ENCODE measurements at regions not wholly inside any gene's neighbourhood (a gene's known extent, or its start where the extent isn't known, plus 50 kb on each side); places are given as distances from the start of the nearest gene placed in this dataset.

GRCh38 chr2:220662431-220662830 is 909.7 kb downstream of the EPHA4 start:
- Histone ChIP-seq H3K4me2 (ENCODE audit: low read length) (no peak overlapping the region), H3K4me3 (ENCODE audit: low read length) (no peak overlapping the region), H3K4me1 (ENCODE audit: control insufficient read depth, insufficient read depth, low read length) (no peaks in the 10 kb centered on the region), H3K9ac (ENCODE audit: low read depth, low read length) (no peak overlapping the region), H3K27me3 (ENCODE audit: control insufficient read depth, insufficient read depth, low read length) (no peaks in the 10 kb centered on the region), H3K36me3 (ENCODE audit: insufficient read depth, low read length) (no peaks in the 10 kb centered on the region), H3K9me3 (replicated peaks; ENCODE audit: low read length) (no peaks in the 10 kb centered on the region)

- Histone ChIP-seq H3K4me1 (ENCODE audit: control insufficient read depth, insufficient read depth, low read length) (no peaks in the 10 kb centered on the region), H3K4me2 (ENCODE audit: low read length) (no peak overlapping the region), H3K9ac (ENCODE audit: low read depth, low read length) (no peak overlapping the region), H3K4me3 (ENCODE audit: low read length) (no peak overlapping the region), H3K9me3 (replicated peaks; ENCODE audit: low read length) (no peaks in the 10 kb centered on the region), H3K36me3 (ENCODE audit: insufficient read depth, low read length) (no peaks in the 10 kb centered on the region), H3K27me3 (ENCODE audit: control insufficient read depth, insufficient read depth, low read length) (no peaks in the 10 kb centered on the region)
Measured at GRCh38 chr2:220663065-220663464, 909.0 kb downstream of the EPHA4 start.

DNA sequence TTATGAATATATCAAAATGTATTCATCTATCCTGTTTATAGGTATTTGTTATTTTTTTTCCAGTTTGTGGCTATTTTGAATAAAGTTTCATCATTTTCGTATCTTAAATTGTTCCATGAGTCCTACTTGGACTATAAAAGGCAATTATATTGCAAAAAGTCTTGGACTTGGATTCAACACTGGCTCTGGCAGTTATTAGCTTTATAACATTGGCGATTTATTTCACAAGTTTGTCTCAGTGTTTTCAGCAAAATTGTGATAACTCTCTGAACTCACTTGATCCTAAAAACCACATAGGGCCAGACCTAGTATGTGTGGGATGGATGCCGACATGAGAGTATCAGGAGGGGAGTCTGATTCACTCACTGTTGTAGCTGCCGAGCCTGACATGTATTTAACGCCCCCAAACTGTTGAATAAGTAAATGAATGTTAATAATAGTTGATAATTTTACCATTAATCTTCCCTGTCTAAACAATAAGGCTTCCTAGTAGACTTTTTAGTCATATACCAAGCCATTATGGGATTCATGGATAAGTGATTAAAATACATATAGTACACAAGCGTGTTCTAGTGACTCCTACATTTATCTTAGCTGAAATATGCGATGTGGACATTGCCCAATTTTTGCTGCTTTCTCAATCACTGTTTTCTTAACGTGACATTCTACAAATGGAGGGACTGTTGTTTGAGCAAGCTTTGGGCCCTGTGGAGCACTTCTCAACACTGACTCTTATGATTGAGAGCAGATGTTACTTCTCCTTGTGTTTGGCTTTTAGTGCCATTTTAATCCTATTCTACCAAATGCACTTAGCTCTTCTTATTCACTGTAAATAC is 907.6 kb downstream of the EPHA4 start:
- Histone ChIP-seq H3K9me3 (replicated peaks; ENCODE audit: low read length) (no peaks in the 10 kb centered on the region), H3K9ac (ENCODE audit: low read depth, low read length) (no peak overlapping the region), H3K4me3 (ENCODE audit: low read length) (no peak overlapping the region), H3K27me3 (ENCODE audit: control insufficient read depth, insufficient read depth, low read length) (no peaks in the 10 kb centered on the region), H3K4me2 (ENCODE audit: low read length) (no peak overlapping the region), H3K4me1 (ENCODE audit: control insufficient read depth, insufficient read depth, low read length) (no peaks in the 10 kb centered on the region), H3K36me3 (ENCODE audit: insufficient read depth, low read length) (no peaks in the 10 kb centered on the region)

DNA sequence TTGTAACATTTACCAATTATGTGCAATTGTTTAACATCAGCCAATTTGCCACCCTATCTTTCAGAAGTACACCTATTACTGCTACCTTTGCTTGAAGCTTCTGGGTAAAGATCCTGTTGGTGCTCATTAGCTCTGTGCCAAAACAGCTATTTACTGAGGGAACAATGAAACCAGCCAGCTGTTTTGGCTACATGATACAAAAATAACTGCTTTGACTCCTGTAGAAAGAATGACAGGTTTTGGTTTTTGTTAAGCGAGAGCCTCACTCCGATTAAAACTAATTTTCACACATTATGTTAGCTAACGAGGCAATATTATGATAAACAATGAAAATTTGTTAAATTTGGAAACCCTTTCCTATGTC is 907.0 kb downstream of the EPHA4 start:
- H3K9me3 ChIP-seq (replicated peaks; ENCODE audit: low read length) = no peaks in the 10 kb centered on the region
- no peak overlapping the region for H3K4me3 ChIP-seq (ENCODE audit: low read length)
- H3K36me3 ChIP-seq (ENCODE audit: insufficient read depth, low read length) = no peaks in the 10 kb centered on the region
- no peak overlapping the region for H3K4me2 ChIP-seq (ENCODE audit: low read length)
- no peak overlapping the region for H3K9ac ChIP-seq (ENCODE audit: low read depth, low read length)
- H3K27me3 ChIP-seq (ENCODE audit: control insufficient read depth, insufficient read depth, low read length) = no peaks in the 10 kb centered on the region
- H3K4me1 ChIP-seq (ENCODE audit: control insufficient read depth, insufficient read depth, low read length) = no peaks in the 10 kb centered on the region

GRCh38 chr2:220669324-220669723 is 902.8 kb downstream of the EPHA4 start:
- Histone ChIP-seq H3K4me2 (ENCODE audit: low read length) (no peak overlapping the region), H3K4me3 (ENCODE audit: low read length) (no peak overlapping the region), H3K4me1 (ENCODE audit: control insufficient read depth, insufficient read depth, low read length) (no peaks in the 10 kb centered on the region), H3K27me3 (ENCODE audit: control insufficient read depth, insufficient read depth, low read length) (no peaks in the 10 kb centered on the region), H3K36me3 (ENCODE audit: insufficient read depth, low read length) (no peaks in the 10 kb centered on the region), H3K9ac (ENCODE audit: low read depth, low read length) (no peak overlapping the region), H3K9me3 (replicated peaks; ENCODE audit: low read length) (no peaks in the 10 kb centered on the region)

DNA sequence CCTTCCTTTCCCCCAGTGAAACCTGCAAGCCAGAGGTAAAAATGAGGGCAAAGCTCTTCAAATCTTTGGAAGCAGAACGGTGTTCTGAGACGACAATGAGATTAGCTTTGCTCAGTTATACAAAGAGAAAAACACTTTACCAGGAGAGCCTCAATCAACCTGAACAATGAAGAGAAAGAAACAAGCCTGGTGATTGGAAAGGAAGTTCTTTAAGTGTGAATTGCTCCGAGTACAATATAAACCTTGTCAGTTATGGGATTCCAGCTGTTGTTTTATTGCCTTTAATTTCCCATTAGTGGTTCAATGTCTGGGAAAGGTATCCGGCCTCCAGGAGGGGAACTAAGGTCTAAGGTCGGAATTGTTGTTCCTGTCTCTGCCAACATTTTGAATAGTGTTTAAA is 901.6 kb downstream of the EPHA4 start:
- H3K4me3 ChIP-seq (ENCODE audit: low read length) = no peak overlapping the region
- H3K4me1 ChIP-seq (ENCODE audit: control insufficient read depth, insufficient read depth, low read length) = no peaks in the 10 kb centered on the region
- H3K9me3 ChIP-seq (replicated peaks; ENCODE audit: low read length) = no peaks in the 10 kb centered on the region
- no peaks in the 10 kb centered on the region for H3K27me3 ChIP-seq (ENCODE audit: control insufficient read depth, insufficient read depth, low read length)
- H3K36me3 ChIP-seq (ENCODE audit: insufficient read depth, low read length) = no peaks in the 10 kb centered on the region
- no peak overlapping the region for H3K4me2 ChIP-seq (ENCODE audit: low read length)
- no peak overlapping the region for H3K9ac ChIP-seq (ENCODE audit: low read depth, low read length)

GRCh38 chr2:220673151-220673874 is 898.8 kb downstream of the EPHA4 start:
- Histone ChIP-seq H3K36me3 (ENCODE audit: insufficient read depth, low read length) (no peaks in the 10 kb centered on the region), H3K9me3 (replicated peaks; ENCODE audit: low read length) (no peaks in the 10 kb centered on the region), H3K27me3 (ENCODE audit: control insufficient read depth, insufficient read depth, low read length) (no peaks in the 10 kb centered on the region), H3K4me3 (ENCODE audit: low read length) (no peak overlapping the region), H3K4me1 (ENCODE audit: control insufficient read depth, insufficient read depth, low read length) (no peaks in the 10 kb centered on the region), H3K9ac (ENCODE audit: low read depth, low read length) (no peak overlapping the region), H3K4me2 (ENCODE audit: low read length) (no peak overlapping the region)

DNA sequence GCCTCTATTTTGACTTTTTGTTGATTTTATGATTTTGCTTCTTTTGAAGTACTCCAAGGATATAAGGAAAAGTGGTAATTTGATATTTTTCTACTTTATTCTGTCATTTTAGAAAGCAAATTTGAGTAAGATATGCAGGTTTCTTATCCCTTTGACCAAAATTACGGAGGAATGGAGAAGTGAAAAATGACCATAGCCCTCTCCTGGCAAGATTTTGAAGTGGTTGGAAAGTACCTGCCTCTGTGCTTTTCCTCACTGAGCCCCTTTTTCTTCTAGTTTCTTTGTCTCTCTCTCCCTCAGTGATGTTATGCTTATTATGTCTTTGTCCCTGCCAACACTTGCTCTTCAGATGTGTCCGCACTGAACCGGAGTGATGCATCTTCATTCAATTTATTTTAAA is 898.1 kb downstream of the EPHA4 start:
- Histone ChIP-seq H3K9me3 (replicated peaks; ENCODE audit: low read length) (no peaks in the 10 kb centered on the region), H3K36me3 (ENCODE audit: insufficient read depth, low read length) (no peaks in the 10 kb centered on the region), H3K4me1 (ENCODE audit: control insufficient read depth, insufficient read depth, low read length) (no peaks in the 10 kb centered on the region), H3K4me3 (ENCODE audit: low read length) (no peak overlapping the region), H3K27me3 (ENCODE audit: control insufficient read depth, insufficient read depth, low read length) (no peaks in the 10 kb centered on the region), H3K4me2 (ENCODE audit: low read length) (no peak overlapping the region), H3K9ac (ENCODE audit: low read depth, low read length) (no peak overlapping the region)

- Histone ChIP-seq H3K4me1 (ENCODE audit: control insufficient read depth, insufficient read depth, low read length) (no peaks in the 10 kb centered on the region), H3K4me3 (ENCODE audit: low read length) (no peak overlapping the region), H3K9me3 (replicated peaks; ENCODE audit: low read length) (no peaks in the 10 kb centered on the region), H3K4me2 (ENCODE audit: low read length) (no peak overlapping the region), H3K36me3 (ENCODE audit: insufficient read depth, low read length) (no peaks in the 10 kb centered on the region), H3K9ac (ENCODE audit: low read depth, low read length) (no peak overlapping the region), H3K27me3 (ENCODE audit: control insufficient read depth, insufficient read depth, low read length) (no peaks in the 10 kb centered on the region)
Measured at GRCh38 chr2:220676695-220677094, 895.4 kb downstream of the EPHA4 start.

DNA sequence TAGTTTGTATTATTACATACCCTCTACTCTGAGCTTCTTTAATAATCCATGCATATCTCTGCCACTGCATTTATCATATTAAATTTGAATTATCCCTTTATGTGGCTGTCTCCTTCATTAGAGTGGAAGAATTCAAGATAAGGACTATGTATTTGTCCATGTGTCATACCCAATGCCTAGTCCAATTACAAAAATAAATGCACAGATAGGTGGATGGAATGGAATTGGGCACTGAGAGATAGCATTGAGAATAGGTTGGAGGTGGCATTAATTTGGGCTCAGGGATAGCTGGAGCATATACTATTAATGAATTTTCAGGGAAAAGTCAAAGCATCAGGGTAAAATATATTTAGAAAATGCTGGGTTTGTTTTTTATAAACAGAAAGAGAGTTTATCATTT is 893.2 kb downstream of the EPHA4 start:
- Histone ChIP-seq H3K36me3 (ENCODE audit: insufficient read depth, low read length) (no peaks in the 10 kb centered on the region), H3K4me2 (ENCODE audit: low read length) (no peak overlapping the region), H3K4me1 (ENCODE audit: control insufficient read depth, insufficient read depth, low read length) (no peaks in the 10 kb centered on the region), H3K9ac (ENCODE audit: low read depth, low read length) (no peak overlapping the region), H3K27me3 (ENCODE audit: control insufficient read depth, insufficient read depth, low read length) (no peaks in the 10 kb centered on the region), H3K9me3 (replicated peaks; ENCODE audit: low read length) (no peaks in the 10 kb centered on the region), H3K4me3 (ENCODE audit: low read length) (no peak overlapping the region)

GRCh38 chr2:220682616-220683015 is 889.5 kb downstream of the EPHA4 start:
- H3K4me3 ChIP-seq (ENCODE audit: low read length) = no peak overlapping the region
- no peak overlapping the region for H3K4me2 ChIP-seq (ENCODE audit: low read length)
- H3K4me1 ChIP-seq (ENCODE audit: control insufficient read depth, insufficient read depth, low read length) = peaks cover 3% of the 10 kb centered on the region
- no peak overlapping the region for H3K9ac ChIP-seq (ENCODE audit: low read depth, low read length)
- H3K27me3 ChIP-seq (ENCODE audit: control insufficient read depth, insufficient read depth, low read length) = no peaks in the 10 kb centered on the region
- no peaks in the 10 kb centered on the region for H3K36me3 ChIP-seq (ENCODE audit: insufficient read depth, low read length)
- no peaks in the 10 kb centered on the region for H3K9me3 ChIP-seq (replicated peaks; ENCODE audit: low read length)

DNA sequence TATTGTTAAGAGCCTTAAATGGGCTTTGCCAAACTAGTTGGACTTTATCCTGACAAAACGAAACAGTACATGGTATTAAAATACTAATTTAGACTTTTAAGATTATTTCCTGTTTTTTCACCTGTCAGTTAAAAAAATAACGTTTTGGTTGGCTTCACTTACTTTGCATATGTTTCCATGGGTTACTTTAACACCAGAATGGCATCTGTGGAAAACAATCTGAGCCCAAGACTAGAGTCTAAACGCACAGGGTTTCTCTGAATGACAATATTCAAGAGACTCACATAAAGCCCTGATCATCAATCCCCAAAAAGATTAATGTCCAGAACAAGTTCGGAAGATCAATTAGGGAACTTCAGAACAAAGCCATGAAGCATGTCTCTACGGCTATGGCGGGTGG is 888.0 kb downstream of the EPHA4 start:
- H3K4me2 ChIP-seq (ENCODE audit: low read length) = no peak overlapping the region
- no peaks in the 10 kb centered on the region for H3K36me3 ChIP-seq (ENCODE audit: insufficient read depth, low read length)
- H3K9ac ChIP-seq (ENCODE audit: low read depth, low read length) = no peak overlapping the region
- peaks cover 3% of the 10 kb centered on the region for H3K4me1 ChIP-seq (ENCODE audit: control insufficient read depth, insufficient read depth, low read length)
- H3K4me3 ChIP-seq (ENCODE audit: low read length) = no peak overlapping the region
- no peaks in the 10 kb centered on the region for H3K9me3 ChIP-seq (replicated peaks; ENCODE audit: low read length)
- H3K27me3 ChIP-seq (ENCODE audit: control insufficient read depth, insufficient read depth, low read length) = no peaks in the 10 kb centered on the region
